ENCODE measurements at regions not wholly inside any gene's neighbourhood (a gene's known extent, or its start where the extent isn't known, plus 50 kb on each side); places are given as distances from the start of the nearest gene placed in this dataset.

DNA sequence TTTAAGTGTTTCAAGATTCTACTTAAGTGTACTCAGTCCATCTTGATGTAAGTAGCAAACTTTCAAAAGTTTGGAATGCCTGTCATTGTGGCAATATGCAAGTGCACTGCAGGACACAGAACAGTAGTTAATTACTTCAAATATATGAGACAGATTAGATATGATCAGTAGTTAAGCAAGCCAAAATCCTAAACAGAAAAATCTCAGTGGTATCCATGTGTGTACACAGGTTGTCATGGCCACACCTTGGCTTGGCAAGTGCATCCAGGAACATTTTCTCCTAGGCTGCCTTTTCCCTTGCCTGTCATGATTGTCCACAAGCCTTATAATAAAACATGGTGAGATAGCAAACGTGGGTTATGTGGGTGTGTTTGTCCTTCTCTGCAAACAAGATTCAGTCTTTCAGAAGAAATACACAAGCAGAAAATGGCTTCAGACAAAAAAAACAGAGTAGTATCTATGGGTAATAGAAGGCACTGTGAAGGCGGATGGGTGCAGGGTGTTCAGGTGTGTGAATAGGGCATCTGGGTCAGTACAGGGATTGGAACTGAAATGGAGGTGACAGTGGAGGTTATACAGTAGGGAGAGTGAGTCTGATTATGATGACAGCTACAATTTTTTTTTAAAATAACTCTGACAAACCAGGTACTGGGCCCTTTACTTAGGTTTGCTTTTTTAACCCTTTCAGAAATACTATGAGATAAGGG is 229.0 kb upstream of the LRIG1 start:
- in situ Hi-C loops (cut with MboI; ENCODE audit: low sequenced_read_pairs in 4 of 4) (no loop called here), intact Hi-C loops (cut with DNase I; ENCODE audit: low total_unique reads) (no loop called here)
- Histone ChIP-seq H3K4me3 (no peak overlapping the region), H3K27me3 (no peaks in the 10 kb centered on the region), H3K9me3 (no peaks in the 10 kb centered on the region), H3K4me1 (no peaks in the 10 kb centered on the region), H3K36me3 (no peaks in the 10 kb centered on the region), H3K27ac (no peak overlapping the region)
- no peak for ATAC-seq
- no peak for DNase-seq
- TF ChIP-seq CTCF (IDR thresholded peaks at IDR 0.05 in 4 of 5, conservative IDR thresholded peaks at IDR 0.05 in 1 of 5): no peak

DNA sequence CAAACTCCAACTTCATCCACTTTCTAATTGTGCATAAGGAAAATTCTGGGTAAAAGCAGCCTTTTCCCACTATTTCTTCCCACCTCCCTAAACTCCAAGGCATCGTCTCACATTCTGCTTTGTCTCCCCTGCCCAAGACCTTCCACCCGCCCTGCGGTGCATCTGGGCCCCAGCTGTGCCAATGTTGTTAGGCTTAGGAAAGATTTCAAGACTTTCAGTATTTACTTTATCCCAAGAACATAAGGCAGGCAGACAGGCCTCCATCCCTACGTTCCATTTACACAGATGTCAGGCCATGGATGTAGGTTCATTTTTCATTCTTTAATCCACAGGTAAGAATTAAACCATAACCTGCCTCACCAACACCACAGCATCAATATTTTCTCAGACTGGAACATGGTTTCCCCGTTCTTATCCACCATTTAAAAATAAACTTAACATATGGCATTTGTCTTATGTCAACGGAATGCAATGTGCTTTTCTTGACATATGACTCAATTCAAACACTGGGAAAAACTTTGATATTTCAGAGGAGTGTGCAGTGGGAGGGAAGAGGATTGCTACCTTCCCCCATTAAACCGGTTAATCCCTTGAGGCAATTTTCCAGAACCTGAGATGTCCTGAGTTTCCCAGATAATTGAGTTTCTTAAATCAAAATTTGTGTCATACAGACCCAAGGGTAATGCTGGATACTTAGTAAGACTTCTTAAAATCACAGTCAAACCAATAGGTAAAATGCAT is 238.0 kb upstream of the LRIG1 start:
- Histone ChIP-seq H3K27me3 (no peaks in the 10 kb centered on the region), H3K9me3 (no peaks in the 10 kb centered on the region), H3K4me3 (no peak overlapping the region), H3K27ac (no peak overlapping the region), H3K36me3 (no peaks in the 10 kb centered on the region), H3K4me1 (no peaks in the 10 kb centered on the region)
- TF ChIP-seq CTCF (IDR thresholded peaks at IDR 0.05 in 4 of 5, conservative IDR thresholded peaks at IDR 0.05 in 1 of 5) (no peak), POLR2A (IDR thresholded peaks at IDR 0.05) (no peak)
- in situ Hi-C loops (cut with MboI; ENCODE audit: low sequenced_read_pairs in 4 of 4) (no loop called here), intact Hi-C loops (cut with DNase I; ENCODE audit: low total_unique reads) (no loop called here)
- ATAC-seq (no peak), DNase-seq (no peak)

- DNase-seq (no peak), ATAC-seq (no peak)
- Histone ChIP-seq H3K9me3 (no peaks in the 10 kb centered on the region), H3K27ac (no peak overlapping the region), H3K4me1 (no peaks in the 10 kb centered on the region), H3K4me3 (no peak overlapping the region), H3K27me3 (no peaks in the 10 kb centered on the region), H3K36me3 (no peaks in the 10 kb centered on the region)
- intact Hi-C loops (cut with DNase I; ENCODE audit: low total_unique reads) (no loop called here), in situ Hi-C loops (cut with MboI; ENCODE audit: low sequenced_read_pairs in 4 of 4) (no loop called here)
- TF ChIP-seq CTCF (IDR thresholded peaks at IDR 0.05 in 4 of 5, conservative IDR thresholded peaks at IDR 0.05 in 1 of 5) (no peak), POLR2A (IDR thresholded peaks at IDR 0.05) (no peak)
These were observed 239.4 kb upstream of the LRIG1 start for GRCh38 chr3:66740260-66740659.

- Histone ChIP-seq H3K4me3 (no peak overlapping the region), H3K27me3 (no peaks in the 10 kb centered on the region), H3K27ac (no peak overlapping the region), H3K9me3 (no peaks in the 10 kb centered on the region), H3K36me3 (no peaks in the 10 kb centered on the region), H3K4me1 (no peaks in the 10 kb centered on the region)
- intact Hi-C loops (cut with DNase I; ENCODE audit: low total_unique reads) (no loop called here), in situ Hi-C loops (cut with MboI; ENCODE audit: low sequenced_read_pairs in 4 of 4) (no loop called here)
- ATAC-seq: no peak
- TF ChIP-seq CTCF (IDR thresholded peaks at IDR 0.05 in 4 of 5, conservative IDR thresholded peaks at IDR 0.05 in 1 of 5) (no peak), POLR2A (IDR thresholded peaks at IDR 0.05) (no peak)
- DNase-seq: no peak
These were observed 243.7 kb upstream of the LRIG1 start for GRCh38 chr3:66744521-66744920.

All from gastrocnemius medialis (tissue), 4 donors.